ENCODE measurements at regions not wholly inside any gene's neighbourhood (a gene's known extent, or its start where the extent isn't known, plus 50 kb on each side); places are given as distances from the start of the nearest gene placed in this dataset.

DNA sequence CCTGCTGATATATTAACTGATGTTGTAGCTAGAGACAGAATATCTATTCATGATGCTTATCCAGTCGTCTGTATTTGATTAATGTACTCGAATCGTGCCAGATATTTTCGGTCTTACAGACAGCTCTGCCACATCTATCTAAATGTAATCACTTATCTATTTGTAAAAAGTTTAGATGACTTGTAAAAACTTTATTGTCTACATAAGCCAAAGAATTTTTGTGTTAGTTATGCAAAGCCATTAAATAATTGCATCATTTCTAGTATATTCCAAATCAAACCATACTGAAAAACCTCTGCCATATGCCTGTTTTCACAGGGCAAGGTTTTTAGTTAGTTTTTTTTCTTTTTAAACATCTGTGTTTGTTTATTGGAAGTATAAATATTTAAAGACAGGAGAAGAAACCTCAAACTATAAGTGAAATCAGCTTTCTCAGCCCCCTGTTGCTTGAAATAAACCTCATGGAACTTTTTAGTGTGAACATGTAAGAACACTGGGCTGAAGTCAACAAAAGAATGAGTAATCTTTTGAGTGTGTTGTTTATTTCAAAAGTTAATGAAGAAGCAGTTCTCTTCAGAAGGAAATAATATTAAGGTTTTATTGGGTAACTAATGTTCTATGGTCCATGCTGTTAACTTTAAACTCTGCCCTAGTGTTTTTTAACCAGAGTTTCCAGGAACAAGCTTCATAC is 657.6 kb upstream of the SYT4 start:
- WGBS, 2 experiments (ENCODE audit: low coverage in 1 of 2, low lambda C conversion rate in 2 of 2, missing lambda C conversion rate in 2 of 2) = 2 to 4% methylated on average over 4 of the region's 4 CpGs
- peak; percentile 53 for DNase-seq
- H3K9me3 ChIP-seq (ENCODE audit: low read depth) = no peaks in the 10 kb centered on the region
- no peak overlapping the region for H3K9ac ChIP-seq
- H3K27me3 ChIP-seq (replicated peaks; ENCODE audit: insufficient read depth) = no peaks in the 10 kb centered on the region
- no peaks in the 10 kb centered on the region; the same call in 1 of the 2 replicates for H3K9me2 ChIP-seq (ENCODE audit: insufficient read depth)
- H2AFZ ChIP-seq = peak overlapping the region; percentile 63
- no peak overlapping the region; the same call in 1 of the 2 replicates for H3K4me3 ChIP-seq
- no peaks in the 10 kb centered on the region for H3K79me2 ChIP-seq (ENCODE audit: insufficient read depth)
- H3K27ac ChIP-seq = peak overlapping the region; percentile 7; the same call in 1 of the 2 replicates
- no peaks in the 10 kb centered on the region for H4K20me1 ChIP-seq (ENCODE audit: insufficient read depth)
- peak overlapping the region; percentile 20 for H3K4me2 ChIP-seq (ENCODE audit: unreplicated experiment)
- in situ Hi-C loops (cut with MboI) = no loop called here
- H3K4me1 ChIP-seq (ENCODE audit: insufficient read depth) = peaks cover 14% of the 10 kb centered on the region
- no peak for TF ChIP-seq EZH2 (IDR thresholded peaks at IDR 0.05; ENCODE audit: insufficient read depth, poor library complexity, severe bottlenecking)
- no peaks in the 10 kb centered on the region for H3F3A ChIP-seq (ENCODE audit: insufficient read depth)
- no peaks in the 10 kb centered on the region for H3K36me3 ChIP-seq (ENCODE audit: low read depth)

DNA sequence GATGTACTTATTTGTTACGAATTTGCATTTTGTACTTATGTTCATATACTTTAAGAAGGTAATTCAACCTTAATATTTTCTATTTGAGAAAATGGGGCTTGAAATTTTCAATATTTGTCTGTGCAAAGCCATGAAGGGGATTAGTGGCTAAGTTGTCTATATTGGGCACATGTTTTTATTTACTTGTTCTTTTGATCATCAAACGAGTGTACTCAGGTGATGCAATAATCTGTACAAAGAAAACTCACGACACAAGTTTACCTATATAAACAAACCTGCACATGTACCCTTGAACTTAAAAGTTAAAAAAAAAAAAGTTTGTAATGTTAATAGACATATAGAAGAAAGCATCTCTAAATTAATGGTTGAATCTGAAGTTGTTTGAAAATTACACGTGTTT is 658.9 kb upstream of the SYT4 start:
- H3K4me2 ChIP-seq (ENCODE audit: unreplicated experiment) = no peak overlapping the region
- no peak for TF ChIP-seq EZH2 (IDR thresholded peaks at IDR 0.05; ENCODE audit: insufficient read depth, poor library complexity, severe bottlenecking)
- TF ChIP-seq EZH2phosphoT487 (IDR thresholded peaks at IDR 0.05; ENCODE audit: insufficient read depth, low read depth) = no peak
- H2AFZ ChIP-seq = no peak overlapping the region
- H3K27ac ChIP-seq = no peak overlapping the region
- H3K27me3 ChIP-seq (replicated peaks; ENCODE audit: insufficient read depth) = no peaks in the 10 kb centered on the region
- peaks cover 14% of the 10 kb centered on the region for H3K4me1 ChIP-seq (ENCODE audit: insufficient read depth)
- H3K9ac ChIP-seq = no peak overlapping the region
- H3K9me2 ChIP-seq (ENCODE audit: insufficient read depth) = no peaks in the 10 kb centered on the region; the same call in 1 of the 2 replicates
- no peak for DNase-seq
- H3K4me3 ChIP-seq = no peak overlapping the region
- H3F3A ChIP-seq (ENCODE audit: insufficient read depth) = no peaks in the 10 kb centered on the region
- H3K79me2 ChIP-seq (ENCODE audit: insufficient read depth) = no peaks in the 10 kb centered on the region
- H4K20me1 ChIP-seq (ENCODE audit: insufficient read depth) = no peaks in the 10 kb centered on the region
- H3K36me3 ChIP-seq (ENCODE audit: low read depth) = no peaks in the 10 kb centered on the region
- H3K9me3 ChIP-seq (ENCODE audit: low read depth) = no peaks in the 10 kb centered on the region
- 78 to 85% methylated on average over 4 of the region's 4 CpGs for WGBS, 2 experiments (ENCODE audit: low coverage in 1 of 2, low lambda C conversion rate in 2 of 2, missing lambda C conversion rate in 2 of 2)
- in situ Hi-C loops (cut with MboI) = no loop called here

DNA sequence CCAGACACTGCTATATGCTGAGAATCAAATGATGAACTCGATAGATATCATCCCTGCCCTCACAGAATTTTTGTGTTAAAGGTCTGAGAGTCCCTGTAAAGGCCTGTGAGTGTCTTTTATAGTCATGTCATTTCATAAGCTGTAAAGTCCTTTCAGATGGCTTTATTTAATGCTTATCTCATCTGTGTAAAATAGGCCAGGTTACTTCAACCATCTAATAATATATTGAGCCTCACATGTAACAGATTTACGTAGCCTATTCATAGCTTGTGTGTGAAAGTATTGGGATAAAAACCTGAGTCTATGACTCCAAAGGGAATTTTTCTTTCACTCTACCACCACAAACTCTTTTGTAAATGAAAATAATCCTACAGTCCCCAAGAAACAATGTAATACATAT is 672.0 kb upstream of the SYT4 start:
- H3K9ac ChIP-seq = no peak overlapping the region
- no peaks in the 10 kb centered on the region for H3K79me2 ChIP-seq (ENCODE audit: insufficient read depth)
- 62 to 68% methylated on average over 2 of the region's 2 CpGs for WGBS, 2 experiments (ENCODE audit: low coverage in 1 of 2, low lambda C conversion rate in 2 of 2, missing lambda C conversion rate in 2 of 2)
- no peaks in the 10 kb centered on the region for H3K36me3 ChIP-seq (ENCODE audit: low read depth)
- no peak for TF ChIP-seq EZH2phosphoT487 (IDR thresholded peaks at IDR 0.05; ENCODE audit: insufficient read depth, low read depth)
- no peak overlapping the region for H3K27ac ChIP-seq
- H2AFZ ChIP-seq = no peak overlapping the region
- no peak overlapping the region for H3K4me2 ChIP-seq (ENCODE audit: unreplicated experiment)
- H3F3A ChIP-seq (ENCODE audit: insufficient read depth) = no peaks in the 10 kb centered on the region
- in situ Hi-C loops (cut with MboI) = no loop called here
- no peaks in the 10 kb centered on the region for H3K4me1 ChIP-seq (ENCODE audit: insufficient read depth)
- H3K9me3 ChIP-seq (ENCODE audit: low read depth) = no peaks in the 10 kb centered on the region
- H3K27me3 ChIP-seq (replicated peaks; ENCODE audit: insufficient read depth) = no peaks in the 10 kb centered on the region
- H3K4me3 ChIP-seq = no peak overlapping the region
- no peaks in the 10 kb centered on the region for H3K9me2 ChIP-seq (ENCODE audit: insufficient read depth)
- no peaks in the 10 kb centered on the region for H4K20me1 ChIP-seq (ENCODE audit: insufficient read depth)
- DNase-seq = no peak

DNA sequence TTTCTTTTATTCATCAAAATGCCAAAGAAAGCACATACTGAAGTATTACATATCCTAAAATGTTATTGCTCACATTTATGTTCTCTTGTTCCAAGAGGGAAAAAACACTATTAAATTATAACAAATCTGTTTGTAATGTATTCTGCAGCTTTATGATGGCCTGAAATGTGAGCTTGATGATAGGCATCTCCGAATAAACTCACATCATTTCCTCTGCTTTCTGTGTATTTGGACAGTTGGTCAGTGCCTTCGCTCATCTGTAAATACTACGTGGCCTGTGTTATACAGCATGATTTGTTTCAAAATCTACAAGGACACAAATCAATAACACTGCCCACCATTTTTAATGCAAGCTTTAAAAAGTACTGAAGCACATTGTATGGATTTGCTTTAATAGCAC is 672.8 kb upstream of the SYT4 start:
- Histone ChIP-seq H3F3A (ENCODE audit: insufficient read depth) (no peaks in the 10 kb centered on the region), H3K9ac (no peak overlapping the region), H3K36me3 (ENCODE audit: low read depth) (no peaks in the 10 kb centered on the region), H3K4me2 (ENCODE audit: unreplicated experiment) (no peak overlapping the region), H3K9me2 (ENCODE audit: insufficient read depth) (no peaks in the 10 kb centered on the region), H3K27me3 (replicated peaks; ENCODE audit: insufficient read depth) (no peaks in the 10 kb centered on the region), H3K27ac (no peak overlapping the region), H3K4me1 (ENCODE audit: insufficient read depth) (no peaks in the 10 kb centered on the region), H4K20me1 (ENCODE audit: insufficient read depth) (no peaks in the 10 kb centered on the region), H3K9me3 (ENCODE audit: low read depth) (no peaks in the 10 kb centered on the region), H3K4me3 (no peak overlapping the region), H2AFZ (no peak overlapping the region), H3K79me2 (ENCODE audit: insufficient read depth) (no peaks in the 10 kb centered on the region)
- TF ChIP-seq EZH2phosphoT487 (IDR thresholded peaks at IDR 0.05; ENCODE audit: insufficient read depth, low read depth) = no peak
- TF ChIP-seq EZH2 (IDR thresholded peaks at IDR 0.05; ENCODE audit: insufficient read depth, poor library complexity, severe bottlenecking) = no peak
- WGBS, 2 experiments (ENCODE audit: low coverage in 1 of 2, low lambda C conversion rate in 2 of 2, missing lambda C conversion rate in 2 of 2) = 65 to 75% methylated on average over 3 of the region's 3 CpGs
- in situ Hi-C loops (cut with MboI) = no loop called here
- DNase-seq = no peak

DNA sequence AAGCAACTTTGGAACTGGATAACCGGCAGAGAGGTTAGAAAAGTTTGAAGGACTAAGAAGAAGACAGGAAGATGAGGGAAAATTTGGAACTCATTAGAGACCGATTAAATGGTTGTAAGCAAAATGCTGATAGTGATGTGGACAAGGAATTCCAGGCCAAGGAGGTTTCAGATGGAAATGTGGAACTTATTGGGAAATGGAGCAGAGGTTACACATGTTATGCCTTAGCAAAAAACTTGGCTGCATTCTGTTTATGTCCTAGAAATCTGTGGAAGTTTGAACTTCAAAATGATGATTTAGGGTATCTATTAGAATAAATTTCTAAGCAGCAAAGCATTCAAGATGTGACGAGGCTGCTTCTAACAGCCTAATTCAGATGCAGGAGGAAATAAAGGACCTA is 675.1 kb upstream of the SYT4 start:
- TF ChIP-seq EZH2 (IDR thresholded peaks at IDR 0.05; ENCODE audit: insufficient read depth, poor library complexity, severe bottlenecking) (no peak), EZH2phosphoT487 (IDR thresholded peaks at IDR 0.05; ENCODE audit: insufficient read depth, low read depth) (no peak)
- no peak overlapping the region for H2AFZ ChIP-seq

More for the DNA sequence above, 675.1 kb upstream of the SYT4 start:
- H3K36me3 ChIP-seq (ENCODE audit: low read depth) = no peaks in the 10 kb centered on the region
- in situ Hi-C loops (cut with MboI) = no loop called here
- H3F3A ChIP-seq (ENCODE audit: insufficient read depth) = no peaks in the 10 kb centered on the region
- no peaks in the 10 kb centered on the region for H3K9me2 ChIP-seq (ENCODE audit: insufficient read depth)
- no peaks in the 10 kb centered on the region for H3K9me3 ChIP-seq (ENCODE audit: low read depth)
- no peaks in the 10 kb centered on the region for H3K79me2 ChIP-seq (ENCODE audit: insufficient read depth)
- no peaks in the 10 kb centered on the region for H3K4me1 ChIP-seq (ENCODE audit: insufficient read depth)
- 46 to 55% methylated on average over 3 of the region's 3 CpGs for WGBS, 2 experiments (ENCODE audit: low coverage in 1 of 2, low lambda C conversion rate in 2 of 2, missing lambda C conversion rate in 2 of 2)
- DNase-seq = no peak
- H3K4me3 ChIP-seq = no peak overlapping the region
- H3K27ac ChIP-seq = no peak overlapping the region
- H3K9ac ChIP-seq = no peak overlapping the region
- H3K4me2 ChIP-seq (ENCODE audit: unreplicated experiment) = no peak overlapping the region
- H3K27me3 ChIP-seq (replicated peaks; ENCODE audit: insufficient read depth) = no peaks in the 10 kb centered on the region
- no peaks in the 10 kb centered on the region for H4K20me1 ChIP-seq (ENCODE audit: insufficient read depth)
